ENCODE measurements at regions not wholly inside any gene's neighbourhood (a gene's known extent, or its start where the extent isn't known, plus 50 kb on each side); places are given as distances from the start of the nearest gene placed in this dataset.

DNA sequence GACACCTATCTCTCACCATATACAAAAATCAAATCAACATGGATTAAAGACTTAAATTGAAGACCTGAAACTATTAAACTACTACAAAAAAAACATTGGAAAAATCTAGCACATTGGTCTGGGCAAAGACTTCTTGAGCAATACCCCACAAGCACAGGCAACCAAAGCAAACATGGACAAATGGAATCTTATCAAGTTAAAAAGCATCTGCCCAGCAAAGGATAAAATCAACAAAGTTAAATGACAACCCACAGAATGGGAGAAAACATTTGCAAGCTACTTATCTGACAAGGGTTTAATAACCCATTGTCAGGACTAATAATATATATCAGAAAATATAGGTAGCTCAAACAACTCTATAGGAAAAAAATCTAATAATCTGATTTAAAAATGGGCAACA lies 415.6 kb downstream of the KLHL13 start:
- TF ChIP-seq, protein P1, sequence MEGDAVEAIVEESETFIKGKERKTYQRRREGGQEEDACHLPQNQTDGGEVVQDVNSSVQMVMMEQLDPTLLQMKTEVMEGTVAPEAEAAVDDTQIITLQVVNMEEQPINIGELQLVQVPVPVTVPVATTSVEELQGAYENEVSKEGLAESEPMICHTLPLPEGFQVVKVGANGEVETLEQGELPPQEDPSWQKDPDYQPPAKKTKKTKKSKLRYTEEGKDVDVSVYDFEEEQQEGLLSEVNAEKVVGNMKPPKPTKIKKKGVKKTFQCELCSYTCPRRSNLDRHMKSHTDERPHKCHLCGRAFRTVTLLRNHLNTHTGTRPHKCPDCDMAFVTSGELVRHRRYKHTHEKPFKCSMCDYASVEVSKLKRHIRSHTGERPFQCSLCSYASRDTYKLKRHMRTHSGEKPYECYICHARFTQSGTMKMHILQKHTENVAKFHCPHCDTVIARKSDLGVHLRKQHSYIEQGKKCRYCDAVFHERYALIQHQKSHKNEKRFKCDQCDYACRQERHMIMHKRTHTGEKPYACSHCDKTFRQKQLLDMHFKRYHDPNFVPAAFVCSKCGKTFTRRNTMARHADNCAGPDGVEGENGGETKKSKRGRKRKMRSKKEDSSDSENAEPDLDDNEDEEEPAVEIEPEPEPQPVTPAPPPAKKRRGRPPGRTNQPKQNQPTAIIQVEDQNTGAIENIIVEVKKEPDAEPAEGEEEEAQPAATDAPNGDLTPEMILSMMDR (IDR thresholded peaks at IDR 0.05; ENCODE audit: low read length), result no peak
- TF ChIP-seq EZH2phosphoT487 (IDR thresholded peaks at IDR 0.05; ENCODE audit: low read length), result no peak
